A549 (cell line): ENCODE measurements at regions not wholly inside any gene's neighbourhood (a gene's known extent, or its start where the extent isn't known, plus 50 kb on each side); places are given as distances from the start of the nearest gene placed in this dataset.

Source experiments
- ATAC-seq, 2 experiments: fragments of 200-7000 bp in 1 of 2; fragments of >200 bp in 1 of 2; cut with Nextera tagmentation in 1 of 2; cut with Tn5 transposase in 1 of 2; 3 replicates each; pipeline versions ENCODE4 v1.8.0 to v1.9.1; 2018 to 2020; ENCODE audit warnings: mild to moderate bottlenecking in 1 of 2, moderate library complexity in 1 of 2
- CTCF ChIA-PET: fragments of 300-600 bp; sonication (Branson Sonifier 250); formaldehyde crosslinking; extraction: SDS; loops from one replicate; lab custom pipeline; 2021; ENCODE audit warnings: antibody characterized with exemption, inconsistent platforms; lab: Yijun Ruan, JAX
- POLR2A ChIA-PET: fragments of 350-600 bp; formaldehyde crosslinking; extraction: SDS; loops from one replicate; lab custom pipeline; 2021; ENCODE audit warnings: antibody characterized with exemption, inconsistent platforms; lab: Yijun Ruan, JAX
- DNase-seq, 2 experiments: peaks; one replicate each; pipeline versions ENCODE4 v3.0.0 to v3.0.0-alpha.2; 2011 to 2016; ENCODE audit warnings: low read depth in 1 of 2, low spot score in 1 of 2
- FAIRE-seq: peaks from 2 replicates; lab custom pipeline; 2011; peaks lifted over from hg19 to GRCh38; lab: Jason Lieb, UNC
- H3K27ac ChIP-seq, 2 experiments: fragments of >200 bp; sonication (Bioruptor Twin); formaldehyde crosslinking; 3 replicates each; pipeline ENCODE4 v1.5.1; 2016 to 2017
- H3K4me1 ChIP-seq: fragments of >200 bp; sonication (Bioruptor Twin); formaldehyde crosslinking; 3 replicates; pipeline ENCODE4 v1.6.1; 2016
- H3K4me2 ChIP-seq: fragments of >200 bp; sonication (Bioruptor Twin); formaldehyde crosslinking; 3 replicates; pipeline ENCODE4 v1.6.1; 2016
- H3K4me3 ChIP-seq: fragments of >200 bp; sonication (Bioruptor Twin); formaldehyde crosslinking; 3 replicates; pipeline ENCODE4 v1.5.1; 2016
- H3K9me3 ChIP-seq: fragments of >200 bp; sonication (Bioruptor Twin); formaldehyde crosslinking; 3 replicates; pipeline ENCODE4 v1.6.1; 2016
- BHLHE40 ChIP-seq: IDR thresholded peaks from 2 replicates; pipeline ENCODE4 v1.6.1; 2012; ENCODE audit warnings: low read depth, low read length, inconsistent platforms
- CBX2 ChIP-seq: fragments of 200-600 bp; sonication (generic); IDR thresholded peaks from 2 replicates; pipeline ENCODE4 v1.6.1; 2016; ENCODE audit warnings: low read depth, mild to moderate bottlenecking, borderline replicate concordance
- CTCF ChIP-seq: fragments of >200 bp; sonication (Bioruptor Twin); formaldehyde crosslinking; IDR thresholded peaks from 3 replicates; pipeline ENCODE4 v1.5.1; 2016
- ELK1 ChIP-seq: fragments of 150-350 bp; IDR thresholded peaks from 2 replicates; pipeline ENCODE4 v1.6.1; 2014; ENCODE audit warnings: low read depth, mild to moderate bottlenecking, low read length
- EP300 ChIP-seq, 2 experiments: fragments of >200 bp; sonication (Bioruptor Twin); formaldehyde crosslinking; IDR thresholded peaks; 2 replicates in 1 of 2; 3 replicates in 1 of 2; pipeline ENCODE4 v1.6.1; 2016 to 2017
- FOSL2 ChIP-seq, 2 experiments: fragments of 450-650 bp in 1 of 2; fragments of >200 bp in 1 of 2; sonication (Bioruptor Twin) in 1 of 2; formaldehyde crosslinking; IDR thresholded peaks; 2 replicates each; pipeline versions ENCODE4 v1.5.0 to v1.6.1; 2016 to 2020; ENCODE audit warnings: mild to moderate bottlenecking in 1 of 2, moderate library complexity in 1 of 2
- HEYL ChIP-seq: fragments of 250-450 bp; sonication (Bioruptor Pico); IDR thresholded peaks from 2 replicates; pipeline ENCODE4 v1.8.0; 2021; ENCODE audit warnings: mild to moderate bottlenecking, moderate library complexity
- JUN ChIP-seq, 2 experiments: fragments of >200 bp; sonication (Bioruptor Twin); formaldehyde crosslinking; IDR thresholded peaks; 2 replicates in 1 of 2; 3 replicates in 1 of 2; pipeline ENCODE4 v1.6.1; 2016 to 2017
- NFE2L2 ChIP-seq: fragments of 150-350 bp; conservative IDR thresholded peaks from 2 replicates; pipeline ENCODE4 v1.6.1; 2014; ENCODE audit warnings: low read length
- NPAS2 ChIP-seq: fragments of 250-450 bp; sonication (Bioruptor Pico); IDR thresholded peaks from 2 replicates; pipeline ENCODE4 v1.8.0; 2022; ENCODE audit warnings: mild to moderate bottlenecking, moderate library complexity, borderline replicate concordance
- NR3C1 ChIP-seq: fragments of >200 bp; sonication (Bioruptor Twin); formaldehyde crosslinking; IDR thresholded peaks from 3 replicates; pipeline ENCODE4 v1.6.1; 2017
- RARB ChIP-seq: fragments of 250-450 bp; sonication (Bioruptor Pico); IDR thresholded peaks from 2 replicates; pipeline ENCODE4 v1.8.0; 2021; ENCODE audit warnings: mild to moderate bottlenecking, moderate library complexity
- RCOR1 ChIP-seq: fragments of 150-350 bp; IDR thresholded peaks from 2 replicates; pipeline ENCODE4 v1.6.1; 2014; ENCODE audit warnings: antibody characterized with exemption, low read length, low read depth
- REST ChIP-seq: fragments of 200-600 bp; sonication (generic); IDR thresholded peaks from 2 replicates; pipeline ENCODE4 v1.6.1; 2016; ENCODE audit warnings: antibody characterized with exemption, mild to moderate bottlenecking, moderate library complexity
- RFX5 ChIP-seq: fragments of 450-650 bp; IDR thresholded peaks from 2 replicates; pipeline ENCODE4 v1.7.1; 2014; ENCODE audit warnings: antibody characterized with exemption, mild to moderate bottlenecking, moderate library complexity
- SREBF2 ChIP-seq: fragments of 450-650 bp; IDR thresholded peaks from 2 replicates; pipeline ENCODE4 v1.6.1; 2014; ENCODE audit warnings: mild to moderate bottlenecking, moderate library complexity
- TFCP2L1 ChIP-seq: fragments of 250-450 bp; sonication (Bioruptor Pico); IDR thresholded peaks from 2 replicates; pipeline ENCODE4 v1.5.0; 2021; ENCODE audit warnings: mild to moderate bottlenecking
- USF2 ChIP-seq: fragments of 450-650 bp; IDR thresholded peaks from 2 replicates; pipeline ENCODE4 v1.6.1; 2014; ENCODE audit warnings: antibody characterized with exemption
- ZC3H11A ChIP-seq: fragments of 450-650 bp; IDR thresholded peaks from 2 replicates; pipeline ENCODE4 v1.6.1; 2014; ENCODE audit warnings: antibody characterized with exemption, mild to moderate bottlenecking
- ZFP36 ChIP-seq: fragments of 450-650 bp; IDR thresholded peaks from 2 replicates; pipeline ENCODE4 v1.6.1; 2014; ENCODE audit warnings: borderline replicate concordance; ENCODE audit not compliant: partially characterized antibody
- ZNF302 ChIP-seq: fragments of 250-450 bp; sonication (Bioruptor Pico); IDR thresholded peaks from 2 replicates; pipeline ENCODE4 v1.9.0; 2021; ENCODE audit warnings: inconsistent platforms, mild to moderate bottlenecking, moderate library complexity
- WGBS: methylation state at CpG from one replicate; pipeline ENCODE4 v1.1.6; 2017; ENCODE audit errors: missing lambda C conversion rate; 5-methylcytosine and 5-hydroxymethylcytosine counted together
- TF ChIP-seq, protein P1 (sequence below): IDR thresholded peaks from 2 replicates; pipeline ENCODE4 v1.6.1; 2012
- TF ChIP-seq, protein P2 (sequence below): fragments of >200 bp; sonication (Bioruptor Twin); formaldehyde crosslinking; IDR thresholded peaks from 3 replicates; pipeline ENCODE4 v1.6.1; 2016
- TF ChIP-seq, protein P3 (sequence below): fragments of >200 bp; sonication (Bioruptor Twin); formaldehyde crosslinking; IDR thresholded peaks from 2 replicates; pipeline ENCODE4 v1.6.1; 2016
- TF ChIP-seq, protein P4 (sequence below): IDR thresholded peaks from 2 replicates; pipeline ENCODE4 v1.6.1; 2012; ENCODE audit warnings: low read depth, borderline replicate concordance

DNA sequence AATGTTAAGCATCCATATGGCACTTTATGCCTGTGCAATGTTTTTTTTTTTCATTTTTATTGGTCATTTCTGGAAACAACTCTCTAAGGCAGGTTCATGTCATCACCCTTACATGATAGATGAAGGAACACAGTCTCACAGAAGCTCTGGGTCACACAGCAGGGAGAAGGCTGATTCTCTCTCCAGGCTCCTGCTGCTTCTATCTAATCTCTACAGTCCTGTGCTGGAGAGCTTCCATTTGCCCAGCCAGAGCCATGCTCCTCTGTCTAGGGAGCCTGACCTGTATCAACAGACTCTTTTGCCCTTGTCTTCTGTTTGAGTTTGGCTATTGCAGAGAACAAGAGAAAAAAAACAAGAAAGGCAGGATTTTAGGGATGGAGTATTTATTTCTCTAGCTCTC is 584.8 kb downstream of the MBD2 start:
- Histone ChIP-seq H3K4me2 (no peak overlapping the region), H3K9me3 (no peaks in the 10 kb centered on the region), H3K4me1 (no peaks in the 10 kb centered on the region), H3K4me3 (no peak overlapping the region), H3K27ac (no peak overlapping the region)
- ATAC-seq (no peak), FAIRE-seq (no peak), DNase-seq (no peak)
- ChIA-PET POLR2A (no interaction called here), CTCF (no interaction called here)
- no peak for TF ChIP-seq EP300 (IDR thresholded peaks at IDR 0.05)
- TF ChIP-seq, protein P1, sequence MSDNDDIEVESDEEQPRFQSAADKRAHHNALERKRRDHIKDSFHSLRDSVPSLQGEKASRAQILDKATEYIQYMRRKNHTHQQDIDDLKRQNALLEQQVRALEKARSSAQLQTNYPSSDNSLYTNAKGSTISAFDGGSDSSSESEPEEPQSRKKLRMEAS: no peak
- no peak for TF ChIP-seq ELK1
- TF ChIP-seq ZNF302 (CRISPR knock-in tag): no peak
- TF ChIP-seq BHLHE40: no peak
- TF ChIP-seq ZFP36: no peak
- no peak for TF ChIP-seq REST
- TF ChIP-seq CTCF: no peak
- TF ChIP-seq SREBF2: no peak
- no peak for TF ChIP-seq NPAS2 (CRISPR knock-in tag)
- no peak for TF ChIP-seq HEYL (CRISPR knock-in tag)
- TF ChIP-seq TFCP2L1 (CRISPR knock-in tag): no peak
- no peak for TF ChIP-seq RFX5
- TF ChIP-seq USF2: no peak
- no peak for TF ChIP-seq NFE2L2
- TF ChIP-seq ZC3H11A: no peak
- TF ChIP-seq CBX2: no peak
- no peak for TF ChIP-seq RARB (CRISPR knock-in tag)

DNA sequence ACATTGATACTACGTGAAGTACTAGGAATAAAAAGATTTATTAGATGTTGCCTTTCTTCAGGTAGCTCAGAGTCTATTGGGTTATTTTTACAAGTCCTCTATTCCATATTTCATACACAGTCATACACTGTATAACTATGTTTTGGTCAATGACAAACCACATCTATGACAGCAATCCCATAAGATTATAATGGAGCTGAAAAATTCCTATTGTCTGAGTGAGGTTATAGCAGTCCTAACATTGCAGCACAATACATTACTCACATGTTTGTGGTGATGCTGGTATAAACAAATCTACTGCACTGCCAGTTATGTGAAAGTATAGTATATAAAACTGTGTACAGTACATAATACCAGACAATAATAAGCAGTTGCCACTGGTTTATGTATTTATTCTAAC is 595.1 kb downstream of the MBD2 start:
- Histone ChIP-seq H3K4me2 (no peak overlapping the region), H3K4me1 (no peaks in the 10 kb centered on the region), H3K9me3 (no peaks in the 10 kb centered on the region), H3K4me3 (no peak overlapping the region), H3K27ac (no peak overlapping the region)
- ChIA-PET POLR2A (no interaction called here), CTCF (no interaction called here)
- no peak for ATAC-seq
- DNase-seq: no peak
- no peak for FAIRE-seq
- WGBS: 2% methylated on average over 1 of the region's 1 CpG
- TF ChIP-seq ZC3H11A: no peak
- no peak for TF ChIP-seq CBX2
- TF ChIP-seq, protein P2, sequence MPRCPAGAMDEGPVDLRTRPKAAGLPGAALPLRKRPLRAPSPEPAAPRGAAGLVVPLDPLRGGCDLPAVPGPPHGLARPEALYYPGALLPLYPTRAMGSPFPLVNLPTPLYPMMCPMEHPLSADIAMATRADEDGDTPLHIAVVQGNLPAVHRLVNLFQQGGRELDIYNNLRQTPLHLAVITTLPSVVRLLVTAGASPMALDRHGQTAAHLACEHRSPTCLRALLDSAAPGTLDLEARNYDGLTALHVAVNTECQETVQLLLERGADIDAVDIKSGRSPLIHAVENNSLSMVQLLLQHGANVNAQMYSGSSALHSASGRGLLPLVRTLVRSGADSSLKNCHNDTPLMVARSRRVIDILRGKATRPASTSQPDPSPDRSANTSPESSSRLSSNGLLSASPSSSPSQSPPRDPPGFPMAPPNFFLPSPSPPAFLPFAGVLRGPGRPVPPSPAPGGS: no peak
- no peak for TF ChIP-seq HEYL (CRISPR knock-in tag)
- TF ChIP-seq FOSL2 (IDR thresholded peaks at IDR 0.05): no peak
- no peak for TF ChIP-seq FOSL2 (CRISPR knock-in tag; IDR thresholded peaks at IDR 0.05)
- TF ChIP-seq JUN (IDR thresholded peaks at IDR 0.05): no peak
- TF ChIP-seq, protein P3, sequence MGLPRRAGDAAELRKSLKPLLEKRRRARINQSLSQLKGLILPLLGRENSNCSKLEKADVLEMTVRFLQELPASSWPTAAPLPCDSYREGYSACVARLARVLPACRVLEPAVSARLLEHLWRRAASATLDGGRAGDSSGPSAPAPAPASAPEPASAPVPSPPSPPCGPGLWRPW: no peak
- TF ChIP-seq NR3C1: no peak
- no peak for TF ChIP-seq RCOR1
- TF ChIP-seq, protein P4, sequence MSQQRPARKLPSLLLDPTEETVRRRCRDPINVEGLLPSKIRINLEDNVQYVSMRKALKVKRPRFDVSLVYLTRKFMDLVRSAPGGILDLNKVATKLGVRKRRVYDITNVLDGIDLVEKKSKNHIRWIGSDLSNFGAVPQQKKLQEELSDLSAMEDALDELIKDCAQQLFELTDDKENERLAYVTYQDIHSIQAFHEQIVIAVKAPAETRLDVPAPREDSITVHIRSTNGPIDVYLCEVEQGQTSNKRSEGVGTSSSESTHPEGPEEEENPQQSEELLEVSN: no peak
